Ishikawa (cell line): ENCODE measurements at regions not wholly inside any gene's neighbourhood (a gene's known extent, or its start where the extent isn't known, plus 50 kb on each side); places are given as distances from the start of the nearest gene placed in this dataset.

Experiments
- CEBPB ChIP-seq: IDR thresholded peaks from 2 replicates; pipeline ENCODE4 v1.6.1; 2012
- CREB1 ChIP-seq: IDR thresholded peaks from 2 replicates; pipeline ENCODE4 v1.6.1; 2012; ENCODE audit warnings: low read depth
- EGR1 ChIP-seq: IDR thresholded peaks from 2 replicates; pipeline ENCODE4 v1.6.1; 2012
- EP300 ChIP-seq: IDR thresholded peaks from 2 replicates; pipeline ENCODE4 v1.6.1; 2012; ENCODE audit warnings: borderline replicate concordance
- FOXM1 ChIP-seq: IDR thresholded peaks from 2 replicates; pipeline ENCODE4 v1.6.1; 2012; ENCODE audit warnings: low read depth, borderline replicate concordance
- MAX ChIP-seq: IDR thresholded peaks from 2 replicates; pipeline ENCODE4 v1.6.1; 2012
- NFIC ChIP-seq: IDR thresholded peaks from 2 replicates; pipeline ENCODE4 v1.6.1; 2012
- RAD21 ChIP-seq: IDR thresholded peaks from 2 replicates; pipeline ENCODE4 v1.6.1; 2012; ENCODE audit warnings: low read depth
- REST ChIP-seq: IDR thresholded peaks from 2 replicates; pipeline ENCODE4 v1.6.1; 2012; ENCODE audit warnings: low read depth, mild to moderate bottlenecking
- TAF1 ChIP-seq: IDR thresholded peaks from 2 replicates; pipeline ENCODE4 v1.6.1; 2012; ENCODE audit warnings: low read depth, mild to moderate bottlenecking
- TCF12 ChIP-seq: IDR thresholded peaks from 2 replicates; pipeline ENCODE4 v1.6.1; 2012; ENCODE audit warnings: low read depth
- TEAD4 ChIP-seq: IDR thresholded peaks from 2 replicates; pipeline ENCODE4 v1.6.1; 2012
- YY1 ChIP-seq: IDR thresholded peaks from 2 replicates; pipeline ENCODE4 v1.6.1; 2012; ENCODE audit warnings: low read depth
- ZBTB7A ChIP-seq: IDR thresholded peaks from 2 replicates; pipeline ENCODE4 v1.6.1; 2012; ENCODE audit warnings: low read depth
- TF ChIP-seq, protein P1 (sequence below): IDR thresholded peaks from 2 replicates; pipeline ENCODE4 v1.6.1; 2012

- no peak for TF ChIP-seq RAD21
- no peak for TF ChIP-seq MAX
- TF ChIP-seq EP300: no peak
- no peak for TF ChIP-seq FOXM1
- no peak for TF ChIP-seq CEBPB
- no peak for TF ChIP-seq NFIC
- no peak for TF ChIP-seq YY1
- TF ChIP-seq EGR1: no peak
- TF ChIP-seq TCF12: no peak
- TF ChIP-seq REST: no peak
- TF ChIP-seq ZBTB7A: no peak
- TF ChIP-seq TAF1: no peak
- no peak for TF ChIP-seq TEAD4
- TF ChIP-seq CREB1: no peak
- TF ChIP-seq, protein P1, sequence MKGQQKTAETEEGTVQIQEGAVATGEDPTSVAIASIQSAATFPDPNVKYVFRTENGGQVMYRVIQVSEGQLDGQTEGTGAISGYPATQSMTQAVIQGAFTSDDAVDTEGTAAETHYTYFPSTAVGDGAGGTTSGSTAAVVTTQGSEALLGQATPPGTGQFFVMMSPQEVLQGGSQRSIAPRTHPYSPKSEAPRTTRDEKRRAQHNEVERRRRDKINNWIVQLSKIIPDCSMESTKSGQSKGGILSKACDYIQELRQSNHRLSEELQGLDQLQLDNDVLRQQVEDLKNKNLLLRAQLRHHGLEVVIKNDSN: no peak
These were observed 184.7 kb upstream of the PRICKLE1 start for GRCh38 chr12:42774238-42774637.

DNA sequence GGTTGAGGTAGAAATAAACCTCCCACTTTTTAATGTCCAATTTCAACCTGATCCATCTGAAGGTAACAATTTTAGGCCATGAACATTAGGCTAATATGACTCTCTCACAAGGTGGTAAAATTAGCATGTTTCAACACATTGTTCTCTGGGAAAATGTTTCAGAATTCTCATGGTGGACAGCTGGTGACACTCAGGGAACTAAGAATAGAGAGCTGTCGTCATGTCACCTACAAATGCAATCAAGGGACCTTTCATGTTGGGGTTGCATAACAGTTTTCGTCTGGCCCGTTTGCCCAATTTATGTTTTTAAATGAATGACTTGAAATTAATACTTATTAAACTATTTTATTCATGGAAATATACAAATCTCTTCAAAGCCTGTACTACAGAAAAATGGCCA is 180.7 kb upstream of the PRICKLE1 start:
- no peak for TF ChIP-seq FOXM1
- no peak for TF ChIP-seq TCF12
- TF ChIP-seq REST: no peak
- TF ChIP-seq ZBTB7A: no peak
- TF ChIP-seq, protein P1: no peak
- no peak for TF ChIP-seq RAD21
- TF ChIP-seq TEAD4: no peak
- TF ChIP-seq MAX: no peak
- no peak for TF ChIP-seq EP300

DNA sequence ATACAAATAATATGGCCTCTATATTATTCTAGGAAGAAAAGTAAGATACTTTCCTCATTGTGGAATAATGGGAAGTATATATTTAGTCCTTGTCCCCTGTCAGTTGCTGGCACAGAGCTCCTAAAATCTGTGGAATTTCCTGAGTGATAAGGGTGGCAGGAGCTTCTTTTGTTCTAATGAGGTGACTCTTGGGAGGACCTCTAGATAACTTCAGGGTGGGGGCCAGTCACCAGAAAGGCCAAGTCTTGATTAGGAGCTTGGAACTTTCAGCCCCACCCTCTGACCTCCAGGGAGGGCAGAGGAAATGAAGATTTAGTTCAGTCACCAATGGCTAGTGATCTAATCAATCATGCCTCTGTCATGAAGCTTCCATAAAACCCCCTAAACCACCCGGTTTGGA is 179.9 kb upstream of the PRICKLE1 start:
- TF ChIP-seq REST: no peak
- TF ChIP-seq, protein P1: no peak
- no peak for TF ChIP-seq FOXM1
- no peak for TF ChIP-seq EP300

- no peak for TF ChIP-seq TAF1
- no peak for TF ChIP-seq EP300
- TF ChIP-seq NFIC: no peak
- no peak for TF ChIP-seq MAX
- TF ChIP-seq TCF12: no peak
- TF ChIP-seq RAD21: no peak
- no peak for TF ChIP-seq TEAD4
- no peak for TF ChIP-seq CEBPB
- TF ChIP-seq REST: no peak
- TF ChIP-seq, protein P1: no peak
- no peak for TF ChIP-seq FOXM1
These were observed 178.5 kb upstream of the PRICKLE1 start for GRCh38 chr12:42767998-42768397.
